Common myeloid progenitor, CD34-positive (primary cell): ENCODE measurements at regions not wholly inside any gene's neighbourhood (a gene's known extent, or its start where the extent isn't known, plus 50 kb on each side); places are given as distances from the start of the nearest gene placed in this dataset.

Source experiments
- CTCF ChIA-PET: fragments of 350-600 bp; sonication (Branson Sonifier 250); formaldehyde crosslinking; loops from one replicate; lab custom pipeline; 2021; ENCODE audit warnings: antibody characterized with exemption; lab: Charles Lee
- POLR2A ChIA-PET: fragments of 350-600 bp; sonication (Branson Sonifier 250); formaldehyde crosslinking; loops from one replicate; lab custom pipeline; 2021; ENCODE audit warnings: antibody characterized with exemption; lab: Charles Lee
- DNase-seq, 3 donors: peaks; one replicate each; pipeline versions ENCODE4 v3.0.0 to v3.0.0-alpha.2; 2013
- H3K27ac ChIP-seq, 2 experiments: 1 replicate in 1 of 2; 2 replicates in 1 of 2; pipeline ENCODE4 v1.7.0; 2013; ENCODE audit warnings: inconsistent platforms in 2 of 2, low read length in 2 of 2, mild to moderate bottlenecking in 2 of 2, low read depth in 1 of 2, moderate library complexity in 1 of 2; ENCODE audit not compliant: severe bottlenecking in 2 of 2, insufficient read depth in 1 of 2, poor library complexity in 1 of 2
- H3K27me3 ChIP-seq, 5 experiments: replicated peaks in 2 of 5; 1 replicate in 3 of 5; 2 replicates in 2 of 5; pipeline versions ENCODE4 v1.6.1 to v1.7.0; 2013; ENCODE audit warnings: low read length in 4 of 5, mild to moderate bottlenecking in 2 of 5, moderate library complexity in 2 of 5, inconsistent platforms in 1 of 5; ENCODE audit not compliant: insufficient read depth in 5 of 5, control insufficient read depth in 4 of 5
- H3K36me3 ChIP-seq, 4 experiments: 1 replicate in 2 of 4; 2 replicates in 2 of 4; pipeline versions ENCODE4 v1.6.1 to v1.7.0; 2013; ENCODE audit warnings: low read length in 3 of 4, control low read depth in 1 of 4, mild to moderate bottlenecking in 1 of 4; ENCODE audit not compliant: control insufficient read depth in 4 of 4, insufficient read depth in 4 of 4
- H3K4me1 ChIP-seq, 4 experiments: 1 replicate in 3 of 4; 2 replicates in 1 of 4; pipeline versions ENCODE4 v1.6.1 to v1.7.1; 2013; ENCODE audit warnings: low read length in 3 of 4, mild to moderate bottlenecking in 3 of 4, control low read depth in 1 of 4, inconsistent platforms in 1 of 4, moderate library complexity in 1 of 4; ENCODE audit not compliant: control insufficient read depth in 4 of 4, insufficient read depth in 4 of 4; ENCODE audit errors: control extremely low read depth in 1 of 4
- H3K4me3 ChIP-seq, 7 experiments: 1 replicate in 4 of 7; 2 replicates in 3 of 7; pipeline versions ENCODE4 v1.5.1 to v1.7.0; 2013; ENCODE audit warnings: mild to moderate bottlenecking in 7 of 7, low read length in 6 of 7, moderate library complexity in 6 of 7, inconsistent platforms in 2 of 7, low read depth in 2 of 7, control low read depth in 1 of 7; ENCODE audit not compliant: insufficient read depth in 4 of 7, control insufficient read depth in 1 of 7; ENCODE audit errors: extremely low read depth in 1 of 7
- H3K9me3 ChIP-seq, 5 experiments: 1 replicate in 4 of 5; 2 replicates in 1 of 5; pipeline versions ENCODE4 v1.6.1 to v1.7.1; 2013; ENCODE audit warnings: low read length in 4 of 5, mild to moderate bottlenecking in 2 of 5, inconsistent platforms in 1 of 5, low read depth in 1 of 5, moderate library complexity in 1 of 5; ENCODE audit not compliant: control insufficient read depth in 4 of 5, insufficient read depth in 2 of 5; ENCODE audit errors: control extremely low read depth in 1 of 5
- WGBS: methylation state at CpG from one replicate; pipeline ENCODE4 v1.1.5; 2013; ENCODE audit not compliant: insufficient coverage; 5-methylcytosine and 5-hydroxymethylcytosine counted together

- ChIA-PET POLR2A (no interaction called here), CTCF (no interaction called here)
- Histone ChIP-seq H3K4me3 (no peak overlapping the region), H3K27me3 (no peaks in the 10 kb centered on the region), H3K4me1 (peaks cover 0 to 9% (median 2%) of the 10 kb centered on the region in 4 experiments), H3K9me3 (no peaks in the 10 kb centered on the region), H3K36me3 (no peaks in the 10 kb centered on the region), H3K27ac (no peak overlapping the region)
- DNase-seq, result no peak
- WGBS, result 100% methylated on average over 1 of the region's 2 CpGs
These were observed 334.6 kb downstream of the CDC5L start for GRCh38 chr6:44721954-44722578.

- WGBS, result no CpG with 5 or more reads among the region's 1 CpG
- DNase-seq, result no peak
- ChIA-PET POLR2A (no interaction called here), CTCF (no interaction called here)
- Histone ChIP-seq H3K27ac (no peak overlapping the region), H3K36me3 (no peaks in the 10 kb centered on the region), H3K9me3 (no peaks in the 10 kb centered on the region), H3K4me3 (no peak overlapping the region), H3K4me1 (peaks cover 0 to 9% (median 2%) of the 10 kb centered on the region in 4 experiments), H3K27me3 (no peaks in the 10 kb centered on the region)
These were observed 335.2 kb downstream of the CDC5L start for GRCh38 chr6:44722736-44723135.

GRCh38 chr6:44723439-44724197, 336.1 kb downstream of the CDC5L start:
- no peak for DNase-seq
- Histone ChIP-seq H3K4me1 (peaks cover 0 to 9% (median 2%) of the 10 kb centered on the region in 4 experiments), H3K27ac (no peak overlapping the region), H3K9me3 (no peaks in the 10 kb centered on the region), H3K36me3 (no peaks in the 10 kb centered on the region), H3K4me3 (no peak overlapping the region), H3K27me3 (no peaks in the 10 kb centered on the region)
- WGBS, result 99% methylated on average over 4 of the region's 5 CpGs
- CTCF ChIA-PET, result no interaction called here
- POLR2A ChIA-PET, result no interaction called here

- Histone ChIP-seq H3K27ac (no peak overlapping the region), H3K9me3 (no peaks in the 10 kb centered on the region), H3K4me3 (no peak overlapping the region), H3K36me3 (no peaks in the 10 kb centered on the region), H3K4me1 (peaks cover 0 to 9% (median 2%) of the 10 kb centered on the region in 4 experiments), H3K27me3 (no peaks in the 10 kb centered on the region)
- CTCF ChIA-PET, result interaction anchor here (0.9 kb wide), 1 partner anchor 9 kb away, joined by 3 read pairs; no protein-coding TSS in a partner anchor
- 35% methylated on average over 3 of the region's 4 CpGs for WGBS
- peak; percentile 14 to 65 (median 47) for DNase-seq
- POLR2A ChIA-PET, result no interaction called here
These were observed 337.6 kb downstream of the CDC5L start for GRCh38 chr6:44725070-44725469.

- no peaks in the 10 kb centered on the region for H3K27me3 ChIP-seq
- H3K9me3 ChIP-seq, result no peaks in the 10 kb centered on the region
- H3K27ac ChIP-seq, result no peak overlapping the region
- ChIA-PET CTCF (interaction anchor here (1.4 kb wide), 1 partner anchor 12 kb away, joined by 5 read pairs; no protein-coding TSS in a partner anchor), POLR2A (no interaction called here)
- peaks cover 0 to 9% (median 2%) of the 10 kb centered on the region in 4 experiments for H3K4me1 ChIP-seq
- no peaks in the 10 kb centered on the region for H3K36me3 ChIP-seq
- no peak for DNase-seq
- no peak overlapping the region for H3K4me3 ChIP-seq
- WGBS, result 98% methylated on average over 44 of the region's 44 CpGs
These were observed 340.4 kb downstream of the CDC5L start for GRCh38 chr6:44727651-44728630.

GRCh38 chr6:44730771-44731391, 343.4 kb downstream of the CDC5L start:
- no peak for DNase-seq
- Histone ChIP-seq H3K27me3 (no peaks in the 10 kb centered on the region), H3K9me3 (no peaks in the 10 kb centered on the region), H3K4me3 (no peak overlapping the region), H3K4me1 (peaks cover 0 to 2% (median 0%) of the 10 kb centered on the region in 4 experiments), H3K27ac (no peak overlapping the region), H3K36me3 (no peaks in the 10 kb centered on the region)
- ChIA-PET CTCF (no interaction called here), POLR2A (no interaction called here)
- WGBS, result 91% methylated on average over 7 of the region's 7 CpGs
